ENCODE measurements at regions not wholly inside any gene's neighbourhood (a gene's known extent, or its start where the extent isn't known, plus 50 kb on each side); places are given as distances from the start of the nearest gene placed in this dataset.

DNA sequence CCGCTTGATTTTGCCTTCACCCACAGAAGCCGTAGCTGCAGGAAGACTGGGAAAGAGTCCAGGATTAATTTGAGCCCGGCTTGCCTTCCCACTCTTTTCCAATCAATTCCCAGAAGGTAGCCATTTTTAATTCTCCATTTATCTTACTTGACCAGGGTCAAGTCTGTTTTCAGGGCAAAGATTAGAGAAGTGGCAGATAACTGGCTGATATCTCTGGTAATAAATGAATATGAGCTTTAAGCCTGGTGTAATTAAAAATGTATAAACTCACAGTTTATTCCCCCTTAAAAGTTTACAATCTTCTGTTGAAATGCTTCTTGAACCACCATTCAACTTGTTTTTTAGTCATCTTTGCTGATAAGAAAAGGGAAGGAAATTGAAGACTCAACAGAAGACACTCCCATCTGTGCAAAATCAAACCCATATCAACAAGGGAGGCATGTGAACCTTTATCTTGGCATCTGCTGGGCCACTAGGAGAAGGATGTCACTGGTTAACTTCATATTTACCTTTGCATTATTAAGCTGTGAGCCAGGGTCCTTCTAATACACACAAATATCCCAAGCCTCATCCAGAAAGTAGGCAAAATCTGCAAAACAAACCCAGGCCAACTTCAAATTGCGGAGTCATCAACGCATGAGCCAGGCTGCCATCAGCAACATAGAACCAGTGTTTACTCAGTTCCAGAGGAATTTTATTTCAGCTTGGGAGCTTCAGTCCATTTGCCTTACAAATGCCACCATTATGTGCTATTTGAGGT, 314.6 kb upstream of the MAF start:
- TF ChIP-seq POLR2A (IDR thresholded peaks at IDR 0.05; ENCODE audit: low read depth, low read length) (no peak), TAF1 (IDR thresholded peaks at IDR 0.05; ENCODE audit: low read depth, low read length) (no peak), POLR2AphosphoS5 (IDR thresholded peaks at IDR 0.05; ENCODE audit: low read depth, low read length) (no peak)
